ENCODE measurements at regions not wholly inside any gene's neighbourhood (a gene's known extent, or its start where the extent isn't known, plus 50 kb on each side); places are given as distances from the start of the nearest gene placed in this dataset.

DNA sequence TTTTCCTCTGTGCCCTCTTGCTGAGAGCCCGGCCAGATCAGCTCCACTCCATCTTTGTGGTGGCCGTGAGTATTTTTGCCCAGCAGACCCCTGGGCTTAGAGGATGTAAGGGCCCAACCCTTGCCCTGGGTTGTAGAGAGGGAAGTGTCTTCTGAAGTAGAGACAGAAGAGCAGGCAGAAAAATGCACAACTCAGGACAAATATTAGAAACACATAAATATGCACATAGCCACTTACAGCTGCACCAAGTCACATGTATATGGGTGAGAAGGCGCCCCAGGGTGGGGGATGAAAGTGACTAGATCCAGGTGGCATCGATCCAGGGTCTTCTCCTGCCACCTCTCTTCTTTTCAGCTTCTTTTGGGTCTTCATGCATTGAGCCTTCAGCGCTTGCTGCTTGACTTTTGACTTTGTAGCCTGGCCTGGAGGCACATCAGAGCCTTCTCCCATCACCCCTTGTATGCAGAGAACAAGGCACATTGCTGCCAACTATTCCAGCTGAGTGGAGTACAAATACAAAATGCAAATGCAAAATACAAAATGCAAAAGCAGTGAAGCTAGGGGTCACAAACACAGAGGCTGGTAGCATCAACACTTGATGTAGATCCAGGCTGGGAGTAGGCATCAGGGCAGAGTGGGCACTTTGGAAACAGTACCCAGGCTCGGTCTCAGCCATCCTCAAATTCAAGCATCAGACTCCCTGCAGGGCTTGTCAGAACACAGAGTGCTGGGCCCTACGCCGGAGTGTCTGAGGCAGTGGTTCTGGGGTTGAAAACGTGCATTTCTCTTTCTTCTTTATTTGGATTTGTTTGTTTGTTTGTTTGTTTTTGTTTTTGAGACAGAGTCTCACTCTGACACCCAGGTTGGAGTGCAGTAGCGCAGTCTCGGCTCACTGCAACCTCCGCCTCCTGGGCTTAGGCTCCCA, 133.0 kb downstream of the ASB7 start:
- no peak for DNase-seq (ENCODE audit: low read depth)

DNA sequence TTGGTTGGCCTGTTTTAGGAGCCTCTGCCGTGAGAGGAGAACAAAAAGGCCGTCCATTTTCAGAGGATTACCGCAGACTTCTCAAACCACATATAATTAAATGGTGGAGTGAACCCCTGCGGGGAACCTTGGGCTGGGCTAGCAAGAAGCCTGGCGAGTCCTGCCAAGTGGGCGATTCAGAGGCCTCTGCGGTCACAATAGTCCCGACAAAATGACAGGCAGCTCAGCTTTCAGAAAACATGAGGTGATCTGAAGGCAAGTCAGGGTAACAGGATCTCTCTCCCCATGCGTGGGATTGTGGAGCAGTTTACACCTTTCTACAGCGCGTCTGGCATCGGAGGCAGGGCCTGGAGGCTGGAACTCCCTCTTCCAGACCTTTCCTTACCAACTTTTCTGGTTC, 134.8 kb downstream of the ASB7 start:
- DNase-seq (ENCODE audit: low read depth) = no peak

DNA sequence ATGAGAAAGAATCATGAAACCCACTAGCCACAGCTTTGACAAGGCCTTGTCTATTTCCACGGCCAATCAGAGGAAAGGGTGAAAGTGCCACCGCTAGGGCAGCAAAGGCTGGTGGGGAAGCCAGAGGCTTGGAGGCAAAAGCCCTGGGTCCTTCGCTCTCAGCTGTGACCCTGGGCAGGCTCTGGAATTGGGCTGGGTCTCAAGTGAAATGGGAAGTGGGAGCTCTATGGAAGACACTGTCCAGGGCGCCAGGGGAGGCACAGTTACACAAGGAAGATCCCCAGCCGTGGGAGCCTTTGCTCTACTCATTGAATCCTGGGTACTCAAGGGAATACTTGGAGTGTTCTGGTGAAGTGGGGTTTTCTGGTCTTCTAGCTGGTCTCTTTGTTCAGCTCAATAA, 136.2 kb downstream of the ASB7 start:
- no peak for DNase-seq (ENCODE audit: low read depth)

DNA sequence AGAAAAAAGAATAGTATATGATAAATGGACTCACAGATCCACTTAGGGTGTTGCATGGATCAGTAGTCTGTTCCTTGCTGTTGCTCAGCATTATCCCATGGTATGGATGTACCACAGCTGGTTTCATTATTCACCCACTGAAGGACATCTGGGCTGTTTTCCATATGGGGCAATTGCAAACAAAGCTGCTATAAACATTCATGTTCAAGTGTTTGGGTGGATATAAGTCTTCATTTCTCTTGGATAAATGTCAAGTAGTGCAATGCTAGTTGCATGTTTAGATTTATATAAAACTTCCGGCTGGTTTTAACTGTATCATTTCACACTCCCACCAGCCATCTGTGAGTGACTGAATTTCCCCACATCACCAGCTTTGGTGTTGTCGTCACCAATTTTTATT, 137.7 kb downstream of the ASB7 start:
- no peak for DNase-seq (ENCODE audit: low read depth)

DNA sequence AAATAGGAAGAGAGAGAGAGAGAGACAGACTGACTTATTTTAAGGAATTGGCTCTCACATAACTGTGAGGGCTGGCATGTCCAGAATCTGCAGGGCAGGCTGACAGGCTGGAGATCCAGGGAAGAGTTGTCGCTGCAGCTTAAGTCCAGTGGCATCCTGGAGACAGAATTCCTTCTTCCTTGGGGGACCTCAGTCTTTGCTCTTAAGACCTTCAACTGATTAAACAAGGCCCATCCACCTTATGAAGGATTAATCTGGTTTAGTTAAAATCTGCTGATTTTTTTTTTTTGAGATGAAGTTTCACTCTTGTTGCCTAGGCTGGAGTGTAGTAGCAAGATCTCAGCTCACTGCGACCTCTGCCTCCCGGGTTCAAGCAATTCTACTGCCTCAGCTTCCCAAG, 128.0 kb upstream of the ALDH1A3 start:
- DNase-seq (ENCODE audit: low read depth) = no peak

DNA sequence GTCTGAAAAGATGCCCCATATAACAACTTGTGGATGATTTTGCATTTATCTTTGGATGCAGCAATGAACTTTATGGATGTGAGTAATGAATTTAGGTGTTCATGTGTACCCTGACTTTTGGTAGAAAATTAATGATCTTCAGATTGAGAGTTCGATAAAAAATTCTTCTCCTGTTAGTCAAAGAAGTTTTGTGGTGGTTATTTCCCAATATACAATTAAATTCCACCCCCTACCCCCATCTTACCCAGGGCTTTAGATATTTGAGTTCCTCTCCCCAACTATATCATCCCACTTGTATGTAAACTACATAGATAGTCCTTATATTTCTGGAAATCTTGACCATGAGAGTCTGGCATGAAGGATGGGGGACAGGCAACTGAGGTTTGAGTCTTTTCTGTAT, 126.1 kb upstream of the ALDH1A3 start:
- DNase-seq (ENCODE audit: low read depth) = no peak

DNA sequence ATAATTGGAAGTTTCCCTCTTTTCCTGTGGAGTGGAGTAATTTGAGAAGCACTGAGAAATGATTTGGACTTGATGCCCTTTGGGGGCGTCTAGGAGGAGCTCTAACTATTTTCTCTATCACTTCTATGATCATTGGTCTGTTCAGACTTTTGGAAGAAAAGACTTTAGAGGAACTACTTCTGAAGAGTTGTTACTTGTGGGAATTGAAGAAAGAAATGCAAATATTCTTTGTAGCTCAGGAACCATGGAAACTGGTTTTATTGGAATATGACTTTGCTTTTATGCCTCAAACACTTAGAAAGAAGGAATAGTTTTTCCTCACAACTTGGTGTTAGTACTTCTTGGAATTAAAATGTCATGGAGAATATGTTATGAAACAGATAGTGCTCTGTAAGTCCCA, 122.0 kb upstream of the ALDH1A3 start:
- DNase-seq (ENCODE audit: low read depth) = no peak

DNA sequence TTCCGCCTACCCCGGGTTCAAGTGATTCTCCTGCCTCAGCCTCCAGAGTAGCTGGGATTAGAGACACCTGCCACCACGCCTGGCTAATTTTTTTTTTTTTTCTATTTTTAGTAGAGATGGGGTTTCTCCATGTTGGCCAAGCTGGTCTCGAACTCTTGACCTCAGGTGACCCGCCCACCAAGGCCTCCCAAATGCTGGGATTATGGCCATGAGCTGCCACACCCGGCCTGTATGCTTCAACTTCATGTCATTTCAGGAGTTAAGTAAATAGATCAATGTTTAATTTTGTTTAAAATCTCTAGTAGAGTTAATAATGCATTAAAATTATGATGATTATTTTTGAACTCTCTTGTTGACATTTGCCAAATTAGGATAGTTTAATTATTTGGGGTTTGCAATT, 121.1 kb upstream of the ALDH1A3 start:
- no peak for DNase-seq (ENCODE audit: low read depth)

DNA sequence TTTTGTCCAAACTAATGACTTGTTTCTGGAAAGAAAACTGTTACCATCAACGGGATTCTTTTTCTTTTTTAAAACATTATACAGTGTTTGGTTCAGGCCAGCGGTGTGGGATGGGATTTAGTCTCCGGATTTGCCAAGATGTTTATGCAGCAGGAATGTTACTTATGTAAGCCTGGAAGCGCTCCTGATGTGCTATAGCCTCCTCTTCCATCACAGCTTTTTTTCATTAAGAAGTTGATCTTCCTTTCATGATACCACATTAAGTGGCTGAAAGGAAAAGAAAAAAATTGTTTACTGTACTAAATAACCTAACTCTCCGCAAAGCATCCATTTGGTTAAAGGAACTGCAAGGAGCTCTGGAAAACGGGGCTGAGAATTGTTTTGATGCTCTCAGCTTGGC, 120.5 kb upstream of the ALDH1A3 start:
- no peak for DNase-seq (ENCODE audit: low read depth)

DNA sequence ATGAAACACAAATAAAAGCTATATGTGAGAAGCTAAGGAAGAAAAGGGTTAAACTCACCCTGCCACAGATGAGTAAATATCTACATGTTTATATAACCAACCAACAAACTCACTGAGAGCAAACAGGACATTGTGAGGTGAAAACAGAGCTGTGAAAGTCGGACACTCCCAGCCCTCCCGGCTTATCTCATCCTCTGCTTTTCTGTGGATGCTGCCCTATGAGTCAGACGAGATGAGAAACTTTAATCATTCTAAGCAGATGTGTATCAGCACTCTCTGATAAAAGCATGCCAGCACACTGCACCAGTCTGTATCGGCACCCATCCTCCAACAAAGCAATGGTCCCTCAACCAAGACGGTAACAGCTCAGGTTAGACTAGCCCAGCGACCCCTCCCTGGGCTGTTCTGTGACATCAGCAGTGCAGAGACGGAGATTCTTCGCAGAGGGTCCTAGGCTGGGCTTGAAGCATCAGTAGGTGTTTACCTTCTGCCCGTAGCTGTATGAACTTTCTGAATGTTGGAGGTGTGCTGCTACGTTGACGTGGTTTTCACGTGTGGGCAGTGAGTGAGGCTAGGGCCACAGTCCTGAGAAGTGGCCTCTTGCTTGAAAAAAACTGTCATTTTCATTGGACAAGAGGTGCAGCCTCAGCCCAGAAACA, 119.8 kb upstream of the ALDH1A3 start:
- no peak for DNase-seq (ENCODE audit: low read depth)

DNA sequence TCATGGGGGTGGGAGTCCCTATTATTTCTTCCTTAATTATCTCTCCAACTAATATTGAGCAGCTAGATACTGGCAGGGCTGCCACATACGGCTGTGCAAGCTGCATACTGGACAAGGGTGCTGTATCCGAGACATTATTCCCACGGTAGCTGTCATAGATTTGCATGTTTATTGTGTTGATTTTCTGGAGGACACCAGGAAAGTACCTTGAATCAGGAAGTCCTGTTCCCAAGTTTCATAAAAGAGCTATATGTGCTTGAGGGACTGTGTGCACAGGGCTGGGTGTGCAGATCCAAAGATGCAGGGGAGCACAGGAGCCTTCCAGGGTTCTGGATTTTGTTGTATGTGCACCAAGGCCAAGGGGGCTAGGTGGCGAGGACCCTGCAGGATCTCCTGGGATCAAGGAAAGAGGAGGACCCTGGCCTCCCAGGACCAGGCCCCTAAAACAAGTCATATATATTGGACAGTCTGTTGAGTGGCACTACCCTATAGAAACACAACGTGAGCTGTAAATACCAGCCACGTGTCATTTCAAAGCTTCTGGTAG, 119.2 kb upstream of the ALDH1A3 start:
- no peak for DNase-seq (ENCODE audit: low read depth)

DNA sequence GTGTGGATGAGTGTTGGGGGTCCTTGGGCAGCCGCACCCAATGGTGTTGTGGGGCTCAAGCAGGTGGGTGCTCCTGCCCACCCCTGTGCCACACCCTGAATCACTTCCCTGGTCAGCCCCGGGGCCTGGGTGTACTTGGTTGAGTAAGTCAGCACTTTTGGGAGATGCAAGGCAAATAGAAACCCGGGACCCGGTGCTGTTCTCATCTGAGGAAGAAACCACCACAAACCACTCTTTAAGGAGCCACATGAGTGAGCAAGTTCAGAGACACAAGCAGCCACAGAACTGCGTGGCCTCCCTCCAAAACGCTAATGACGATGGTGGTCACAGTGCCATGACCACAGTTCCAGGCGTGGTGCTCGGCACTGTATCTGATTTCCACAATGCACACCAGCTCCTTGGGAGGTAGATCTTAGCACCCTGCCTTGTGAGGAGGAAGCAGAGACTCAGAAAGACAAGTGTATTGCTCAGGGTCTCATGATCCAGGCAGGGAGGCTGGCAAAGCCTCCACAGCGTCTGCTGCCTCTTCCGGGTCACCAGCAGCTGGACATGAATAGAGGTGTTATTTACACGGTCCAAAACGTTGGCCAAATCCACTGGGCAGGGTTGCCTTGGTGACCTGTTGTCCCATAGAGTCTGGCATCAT, 118.2 kb upstream of the ALDH1A3 start:
- no peak for DNase-seq (ENCODE audit: low read depth)

DNA sequence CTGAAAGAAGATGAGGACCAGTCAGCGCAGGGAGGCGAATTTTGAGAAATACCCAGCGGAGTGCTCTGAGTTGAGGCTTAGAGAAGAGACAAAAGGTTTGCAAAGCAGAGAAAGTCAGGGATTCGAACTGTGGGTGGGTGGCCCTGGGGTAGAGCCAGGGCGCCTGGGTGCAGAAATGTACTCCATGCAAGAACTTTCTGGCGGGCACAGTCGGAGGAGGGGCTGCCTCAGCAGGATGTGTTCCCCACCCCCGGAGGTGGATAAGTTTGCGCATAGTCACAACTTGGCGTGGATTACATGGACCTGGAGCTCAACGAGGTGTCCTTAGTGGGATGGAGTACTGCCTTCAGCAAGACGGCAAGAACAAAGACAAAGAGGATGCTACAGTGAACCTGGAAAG, 117.3 kb upstream of the ALDH1A3 start:
- no peak for DNase-seq (ENCODE audit: low read depth)

DNA sequence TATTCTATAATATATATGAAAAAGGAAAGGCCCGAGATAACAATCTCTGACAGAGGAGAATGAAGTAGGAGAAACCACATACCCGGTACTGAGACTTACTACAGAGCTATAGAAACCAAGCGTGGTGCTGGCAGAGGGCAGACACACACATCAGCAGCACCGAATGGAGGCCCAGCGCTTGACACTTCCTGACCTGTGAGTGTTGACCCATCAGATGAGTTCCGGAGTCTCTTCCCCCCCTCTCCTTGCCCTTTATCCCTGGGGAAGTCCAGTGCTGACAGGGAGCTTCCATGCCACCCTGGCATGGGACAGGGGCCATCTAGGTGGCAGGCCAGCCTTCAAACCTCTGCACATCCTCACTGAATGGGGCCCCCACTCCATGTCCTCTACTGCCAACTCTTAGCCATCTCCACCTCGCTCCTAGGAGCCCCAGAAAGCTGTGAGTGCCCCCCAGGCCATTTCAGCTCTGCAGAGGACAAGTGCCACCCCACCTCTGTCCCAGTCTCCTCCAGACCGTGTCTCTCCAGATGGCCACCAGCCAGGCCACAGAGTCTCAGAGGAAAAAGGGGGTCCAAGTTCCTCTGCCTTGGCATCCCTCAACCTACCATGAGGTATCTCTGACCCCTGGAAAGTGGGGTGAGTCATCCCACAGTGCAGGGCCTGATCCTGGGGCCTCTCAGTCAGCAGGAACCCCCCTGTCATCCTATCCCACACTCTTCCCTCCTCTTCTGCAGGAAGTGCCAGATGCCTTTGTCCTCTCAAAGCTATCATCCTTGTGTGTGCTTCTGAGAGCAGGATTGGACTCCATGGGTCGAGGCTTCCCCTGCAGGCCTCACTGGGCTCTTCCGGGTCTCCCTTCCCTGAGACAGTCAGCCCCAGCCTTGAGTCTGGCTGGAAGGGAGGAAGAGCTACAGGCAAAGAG, 116.5 kb upstream of the ALDH1A3 start:
- no peak for DNase-seq (ENCODE audit: low read depth)

DNA sequence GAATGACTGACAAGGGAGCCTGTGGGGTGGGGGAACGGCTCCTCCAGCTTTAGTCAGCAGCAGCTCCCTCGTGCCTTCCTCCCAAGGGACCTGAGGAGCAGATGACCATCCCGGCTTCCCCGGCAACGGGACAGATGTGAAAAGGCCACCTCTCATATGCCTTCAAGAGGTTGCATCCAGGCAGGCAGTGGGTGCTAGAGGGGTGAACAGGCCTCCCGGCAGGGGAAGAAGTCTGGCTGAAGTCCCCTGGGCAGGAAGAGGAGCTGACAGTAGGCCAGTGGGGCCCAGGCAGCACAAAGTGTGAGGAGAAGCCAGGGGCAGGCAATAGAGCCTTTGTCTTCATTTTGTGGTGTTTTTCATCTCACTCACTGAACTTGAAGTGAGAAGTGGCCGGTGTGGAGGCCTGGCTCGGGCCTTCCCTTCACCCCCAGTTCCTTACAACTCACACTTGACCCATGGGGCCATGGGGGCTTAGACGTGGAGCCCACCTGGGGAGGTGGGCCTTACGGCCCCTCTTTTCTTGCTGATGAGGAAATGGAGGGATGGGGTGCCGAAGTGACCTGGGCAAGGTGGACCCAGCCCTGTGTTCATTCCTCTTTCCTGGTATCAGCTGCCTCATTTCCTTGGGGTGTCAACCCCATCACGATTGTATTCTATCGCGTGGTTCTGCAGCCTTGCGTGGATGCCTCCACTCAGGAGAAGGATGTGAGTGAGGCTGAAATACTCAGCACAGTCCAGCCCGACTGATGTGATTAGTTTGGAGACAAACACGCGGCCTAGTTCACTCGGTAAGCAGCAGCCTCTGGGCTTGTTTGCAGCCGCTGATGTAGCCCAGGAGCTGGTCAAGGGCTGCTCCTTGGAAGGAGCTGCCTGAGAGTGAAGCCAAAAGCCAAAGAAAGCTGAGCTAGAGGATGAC, 115.5 kb upstream of the ALDH1A3 start:
- no peak for DNase-seq (ENCODE audit: low read depth)

DNA sequence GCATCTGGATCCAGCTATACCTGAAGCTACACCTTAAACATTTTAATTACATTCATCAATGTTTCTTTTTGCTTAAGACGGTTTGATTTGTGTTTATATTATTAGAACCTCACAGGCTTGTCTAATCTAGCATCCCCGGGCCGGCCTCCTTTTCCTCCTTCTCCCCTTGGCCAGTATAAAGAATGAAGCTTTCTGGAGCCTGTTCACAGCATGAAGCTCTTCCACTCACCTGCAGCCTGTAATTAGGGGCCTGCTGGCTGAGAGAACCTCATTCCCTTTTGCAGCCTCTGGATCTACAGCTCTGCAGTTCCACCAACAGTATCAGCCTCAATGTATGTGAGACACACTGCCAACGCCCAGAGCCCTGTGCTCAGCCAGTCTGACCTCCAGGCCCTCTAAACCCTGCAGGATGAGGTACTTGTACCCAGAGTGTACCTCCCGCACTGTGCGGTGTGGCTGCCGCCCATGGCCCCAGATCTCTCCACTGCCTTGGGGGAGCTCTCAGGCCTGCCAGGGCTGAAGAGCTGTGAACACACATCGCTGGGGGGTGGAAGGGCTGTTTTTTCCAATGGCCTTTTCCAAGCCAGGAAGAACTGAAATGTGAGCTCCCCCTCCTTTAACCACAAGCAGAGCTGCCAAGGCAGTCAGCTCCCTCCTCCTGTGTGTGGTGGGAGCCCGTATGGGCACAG, 114.7 kb upstream of the ALDH1A3 start:
- no peak for DNase-seq (ENCODE audit: low read depth)

DNA sequence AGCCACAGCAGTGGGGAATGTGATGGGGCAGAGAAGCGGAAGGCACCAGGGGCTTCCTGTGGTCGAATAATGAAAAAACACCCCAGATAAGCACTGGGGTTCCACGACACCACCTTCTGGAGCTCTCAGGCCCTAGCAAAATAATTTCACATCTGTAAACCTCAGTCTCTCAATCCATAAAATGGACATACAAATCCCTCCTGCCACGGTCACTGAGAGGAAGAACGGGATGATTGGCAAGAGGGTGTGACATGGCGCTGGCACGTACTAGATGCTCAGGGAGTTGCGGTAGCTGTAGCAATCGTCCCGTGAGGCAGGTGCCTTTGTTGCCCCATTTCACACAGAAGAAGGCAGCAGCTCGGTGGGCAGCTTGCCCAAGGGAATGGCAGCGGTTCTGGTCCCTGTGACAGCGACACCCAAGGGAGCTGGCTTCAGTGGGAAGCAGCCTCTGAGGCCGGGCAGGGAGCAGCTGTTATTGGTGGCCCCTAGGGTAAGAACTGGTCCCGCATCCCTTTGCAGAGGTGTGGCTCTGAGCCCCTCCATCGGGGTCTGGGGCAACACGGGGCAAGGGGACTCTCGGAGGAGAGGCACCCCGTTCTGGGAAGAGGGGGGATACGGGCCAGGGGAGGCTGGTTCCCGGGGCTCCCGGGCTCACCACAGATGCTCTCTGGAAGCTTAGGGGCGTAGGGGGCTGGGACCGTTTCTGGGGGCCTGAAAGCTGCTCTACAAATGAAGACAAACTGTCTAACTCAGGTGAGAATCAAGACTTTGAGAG, 114.0 kb upstream of the ALDH1A3 start:
- DNase-seq (ENCODE audit: low read depth) = no peak

DNA sequence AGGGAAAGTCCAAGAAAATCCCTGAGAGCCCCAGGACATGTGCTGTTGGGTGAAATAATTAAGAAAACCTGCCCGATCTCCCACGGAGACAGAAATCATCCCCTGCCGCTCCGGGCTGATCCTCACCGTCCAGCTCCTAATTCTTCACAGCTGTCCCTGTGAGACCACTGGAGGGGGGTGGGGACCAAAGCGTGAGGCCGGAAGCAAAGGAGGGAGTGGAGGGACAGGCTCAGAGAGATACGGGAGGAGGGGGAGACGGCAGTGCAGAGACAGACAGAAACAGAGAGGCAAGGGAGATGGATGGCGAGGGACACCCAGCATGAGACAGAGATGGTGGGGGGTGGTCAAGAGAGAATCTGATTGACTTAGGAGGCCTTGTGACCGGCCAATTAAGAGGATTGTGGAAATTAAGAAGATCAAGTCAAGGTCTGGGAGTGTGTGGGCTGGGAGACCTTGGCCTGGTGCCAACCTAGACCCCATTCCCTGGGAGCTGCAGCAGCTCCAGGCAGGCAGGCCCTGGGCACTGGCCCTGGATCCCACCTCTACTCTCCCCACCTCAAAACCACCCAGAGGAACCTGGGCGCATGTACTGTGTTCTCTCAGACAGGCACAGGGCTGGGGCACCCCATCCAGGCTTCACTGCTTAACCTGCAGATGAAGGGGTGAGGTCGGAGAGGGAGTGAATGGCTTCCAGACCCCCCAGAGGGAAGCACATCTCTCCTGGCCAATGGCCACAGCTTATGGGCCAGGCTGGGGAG, 113.2 kb upstream of the ALDH1A3 start:
- DNase-seq (ENCODE audit: low read depth) = no peak
